SK-N-SH (cell line): ENCODE measurements at regions not wholly inside any gene's neighbourhood (a gene's known extent, or its start where the extent isn't known, plus 50 kb on each side); places are given as distances from the start of the nearest gene placed in this dataset.
A peak's percentile ranks its signal among the peaks of the same experiment; 100 is the strongest.

ENCODE experiments used
- CHD2 ChIP-seq: fragments of 150-350 bp; IDR thresholded peaks from 2 replicates; pipeline ENCODE4 v1.6.1; 2018; ENCODE audit warnings: low read length; ENCODE audit not compliant: partially characterized antibody
- ELF1 ChIP-seq: IDR thresholded peaks from 2 replicates; pipeline ENCODE4 v1.4.0; 2012
- EP300 ChIP-seq, 2 experiments: IDR thresholded peaks; 2 replicates each; pipeline versions ENCODE4 v1.4.0 to v1.6.1; 2012; ENCODE audit warnings: borderline replicate concordance in 1 of 2, low read depth in 1 of 2, low read length in 1 of 2
- EZH2phosphoT487 ChIP-seq: fragments of 200-600 bp; sonication (generic); IDR thresholded peaks from 2 replicates; pipeline ENCODE4 v1.6.1; 2017; ENCODE audit warnings: low read depth, mixed run types, mild to moderate bottlenecking, antibody characterized with exemption, moderate library complexity, borderline replicate concordance
- FOXM1 ChIP-seq: IDR thresholded peaks from 2 replicates; pipeline ENCODE4 v1.4.0; 2012; ENCODE audit warnings: low read depth, mild to moderate bottlenecking
- GABPA ChIP-seq: IDR thresholded peaks from 2 replicates; pipeline ENCODE4 v1.4.0; 2012; ENCODE audit warnings: low read depth, mild to moderate bottlenecking
- JUND ChIP-seq: IDR thresholded peaks from 2 replicates; pipeline ENCODE4 v1.4.0; 2012
- MXI1 ChIP-seq: IDR thresholded peaks from 2 replicates; pipeline ENCODE4 v1.6.1; 2012; ENCODE audit warnings: mild to moderate bottlenecking, low read depth, low read length, improper control_type of control experiment
- POLR2AphosphoS5 ChIP-seq: IDR thresholded peaks from 2 replicates; pipeline ENCODE4 v1.6.1; 2012; ENCODE audit warnings: low read depth, low read length
- SIN3A ChIP-seq: IDR thresholded peaks from 2 replicates; pipeline ENCODE4 v1.6.1; 2012; ENCODE audit warnings: low read depth, mild to moderate bottlenecking, low read length, moderate library complexity, borderline replicate concordance
- YY1 ChIP-seq: IDR thresholded peaks from 2 replicates; pipeline ENCODE4 v1.4.0; 2012; ENCODE audit warnings: low read depth, mild to moderate bottlenecking
- TF ChIP-seq, protein P1 (sequence below): fragments of 200-600 bp; sonication (generic); IDR thresholded peaks from 2 replicates; pipeline ENCODE4 v1.6.1; 2017; ENCODE audit warnings: antibody characterized with exemption, mild to moderate bottlenecking, moderate library complexity
- TF ChIP-seq, protein P2 (sequence below): IDR thresholded peaks from 2 replicates; pipeline ENCODE4 v1.4.0; 2012; ENCODE audit warnings: low read depth, borderline replicate concordance
- TF ChIP-seq, protein P3 (sequence below): IDR thresholded peaks from 2 replicates; pipeline ENCODE4; 2012

DNA sequence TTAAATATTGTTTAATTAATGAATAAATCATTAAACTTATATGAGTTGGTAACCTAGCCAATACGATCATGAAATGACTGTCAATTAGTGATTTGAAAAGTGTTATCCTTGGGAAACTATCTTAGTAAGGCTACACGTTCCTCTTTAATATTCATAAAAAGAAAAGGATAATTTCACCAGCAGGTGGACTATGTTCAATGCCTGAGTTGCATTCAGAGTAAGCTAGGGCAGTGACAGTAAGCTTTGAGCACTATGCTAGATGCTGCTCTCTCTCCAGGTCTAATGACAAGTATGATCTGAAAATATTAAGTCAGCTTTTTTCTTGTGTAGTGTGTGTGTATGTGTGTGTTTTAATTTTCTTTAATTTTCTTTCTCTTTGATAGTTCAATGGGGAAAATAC, 486.3 kb upstream of the PCDH15 start:
- TF ChIP-seq, protein P1, sequence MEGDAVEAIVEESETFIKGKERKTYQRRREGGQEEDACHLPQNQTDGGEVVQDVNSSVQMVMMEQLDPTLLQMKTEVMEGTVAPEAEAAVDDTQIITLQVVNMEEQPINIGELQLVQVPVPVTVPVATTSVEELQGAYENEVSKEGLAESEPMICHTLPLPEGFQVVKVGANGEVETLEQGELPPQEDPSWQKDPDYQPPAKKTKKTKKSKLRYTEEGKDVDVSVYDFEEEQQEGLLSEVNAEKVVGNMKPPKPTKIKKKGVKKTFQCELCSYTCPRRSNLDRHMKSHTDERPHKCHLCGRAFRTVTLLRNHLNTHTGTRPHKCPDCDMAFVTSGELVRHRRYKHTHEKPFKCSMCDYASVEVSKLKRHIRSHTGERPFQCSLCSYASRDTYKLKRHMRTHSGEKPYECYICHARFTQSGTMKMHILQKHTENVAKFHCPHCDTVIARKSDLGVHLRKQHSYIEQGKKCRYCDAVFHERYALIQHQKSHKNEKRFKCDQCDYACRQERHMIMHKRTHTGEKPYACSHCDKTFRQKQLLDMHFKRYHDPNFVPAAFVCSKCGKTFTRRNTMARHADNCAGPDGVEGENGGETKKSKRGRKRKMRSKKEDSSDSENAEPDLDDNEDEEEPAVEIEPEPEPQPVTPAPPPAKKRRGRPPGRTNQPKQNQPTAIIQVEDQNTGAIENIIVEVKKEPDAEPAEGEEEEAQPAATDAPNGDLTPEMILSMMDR, result peak; percentile 46
- TF ChIP-seq ELF1 (no peak), EZH2phosphoT487 (no peak), GABPA (no peak), EP300 (IDR thresholded peaks at IDR 0.05; ENCODE audit: borderline replicate concordance in 1 of 2, low read depth in 1 of 2, low read length in 1 of 2) (no peak), MXI1 (no peak), FOXM1 (no peak), JUND (no peak), POLR2AphosphoS5 (no peak), CHD2 (no peak), SIN3A (no peak), YY1 (no peak)
- TF ChIP-seq, protein P2, sequence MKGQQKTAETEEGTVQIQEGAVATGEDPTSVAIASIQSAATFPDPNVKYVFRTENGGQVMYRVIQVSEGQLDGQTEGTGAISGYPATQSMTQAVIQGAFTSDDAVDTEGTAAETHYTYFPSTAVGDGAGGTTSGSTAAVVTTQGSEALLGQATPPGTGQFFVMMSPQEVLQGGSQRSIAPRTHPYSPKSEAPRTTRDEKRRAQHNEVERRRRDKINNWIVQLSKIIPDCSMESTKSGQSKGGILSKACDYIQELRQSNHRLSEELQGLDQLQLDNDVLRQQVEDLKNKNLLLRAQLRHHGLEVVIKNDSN, result no peak
- TF ChIP-seq, protein P3, sequence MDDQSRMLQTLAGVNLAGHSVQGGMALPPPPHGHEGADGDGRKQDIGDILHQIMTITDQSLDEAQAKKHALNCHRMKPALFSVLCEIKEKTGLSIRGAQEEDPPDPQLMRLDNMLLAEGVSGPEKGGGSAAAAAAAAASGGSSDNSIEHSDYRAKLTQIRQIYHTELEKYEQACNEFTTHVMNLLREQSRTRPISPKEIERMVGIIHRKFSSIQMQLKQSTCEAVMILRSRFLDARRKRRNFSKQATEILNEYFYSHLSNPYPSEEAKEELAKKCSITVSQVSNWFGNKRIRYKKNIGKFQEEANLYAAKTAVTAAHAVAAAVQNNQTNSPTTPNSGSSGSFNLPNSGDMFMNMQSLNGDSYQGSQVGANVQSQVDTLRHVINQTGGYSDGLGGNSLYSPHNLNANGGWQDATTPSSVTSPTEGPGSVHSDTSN, result no peak
